Ureter (tissue), 1 donor: ENCODE measurements at regions not wholly inside any gene's neighbourhood (a gene's known extent, or its start where the extent isn't known, plus 50 kb on each side); places are given as distances from the start of the nearest gene placed in this dataset.

Experiments
- DNase-seq: peaks from one replicate; pipeline ENCODE4 v3.0.0-alpha.2; 2020; ENCODE audit warnings: low spot score
- donor health status: DM: yes; HTN: yes; CAD: no.

DNA sequence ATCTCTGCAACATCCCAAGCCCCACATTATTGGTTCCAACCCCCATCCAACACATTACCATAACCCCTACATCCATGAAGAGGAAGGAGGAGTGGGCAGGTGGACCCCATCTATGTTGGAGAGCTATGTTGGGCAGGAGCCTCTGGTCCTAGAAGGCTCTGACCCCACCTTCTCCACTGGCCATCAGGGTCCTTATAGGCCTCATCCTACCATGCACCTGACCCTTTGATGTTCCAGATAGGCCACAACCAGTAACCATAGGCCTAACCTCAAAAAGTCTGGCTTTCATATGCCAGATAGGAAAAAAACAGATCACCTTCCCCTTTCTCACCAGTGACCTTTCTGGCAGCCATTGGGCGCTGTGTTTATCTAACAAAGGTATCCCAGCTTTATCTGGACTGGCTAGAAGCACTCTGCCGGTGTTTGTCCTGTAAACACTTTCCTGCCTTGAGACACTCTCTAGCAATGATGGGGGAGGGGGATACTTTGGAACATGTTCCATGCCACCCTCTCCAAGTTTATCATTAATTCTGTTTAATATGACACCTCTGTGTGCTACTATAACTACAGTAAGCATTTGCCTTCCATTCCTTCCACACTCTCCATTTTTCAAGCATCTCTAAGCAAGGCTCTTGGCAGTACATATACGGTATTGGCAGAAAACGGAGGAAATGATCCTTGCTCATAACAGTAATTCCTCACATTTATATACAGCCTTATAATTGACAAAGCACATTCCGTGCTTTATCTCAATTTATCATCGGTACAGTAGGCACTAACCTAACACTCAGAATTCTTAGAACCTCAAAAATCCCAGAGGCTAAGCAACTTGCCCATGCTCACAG, 377.1 kb downstream of the VPS13C start:
- no peak for DNase-seq

DNA sequence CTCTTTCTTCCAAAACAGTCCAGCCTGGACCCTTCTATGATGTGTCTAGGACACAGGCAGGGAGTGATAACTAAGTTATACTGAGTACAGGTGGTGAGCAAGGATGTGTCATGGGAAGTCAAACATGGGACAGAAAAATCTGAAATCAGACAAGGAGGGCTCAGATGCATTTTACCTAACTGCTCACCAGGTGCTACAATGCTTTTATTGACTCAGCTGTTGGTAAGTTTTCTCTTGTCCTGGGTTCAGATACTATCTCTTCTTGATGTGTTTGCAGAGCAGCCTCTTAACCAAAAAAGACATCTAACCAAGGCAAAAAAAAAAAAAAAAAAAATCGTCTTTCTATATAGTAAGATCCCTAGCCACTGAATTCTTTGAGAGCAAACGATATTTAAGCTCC, 378.6 kb downstream of the VPS13C start:
- no peak for DNase-seq

DNA sequence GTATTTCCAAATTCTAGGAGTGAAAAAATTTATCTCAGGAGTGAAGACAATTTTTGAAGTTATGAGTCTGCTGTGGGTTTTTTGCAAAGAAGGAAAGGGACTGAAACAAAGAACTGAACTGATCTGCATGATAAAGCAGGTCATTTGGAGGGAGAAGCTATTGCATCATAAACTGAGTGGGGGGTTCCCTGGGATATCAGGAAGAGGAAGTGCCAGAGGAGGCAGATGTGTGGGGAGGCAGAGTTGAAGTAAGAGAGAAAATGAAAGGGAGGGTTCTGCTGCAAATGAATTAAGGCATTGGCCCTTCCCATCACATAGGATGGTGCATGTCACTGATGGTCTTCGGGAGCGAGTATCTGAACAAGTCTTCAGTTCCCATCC, 379.2 kb downstream of the VPS13C start:
- no peak for DNase-seq

DNA sequence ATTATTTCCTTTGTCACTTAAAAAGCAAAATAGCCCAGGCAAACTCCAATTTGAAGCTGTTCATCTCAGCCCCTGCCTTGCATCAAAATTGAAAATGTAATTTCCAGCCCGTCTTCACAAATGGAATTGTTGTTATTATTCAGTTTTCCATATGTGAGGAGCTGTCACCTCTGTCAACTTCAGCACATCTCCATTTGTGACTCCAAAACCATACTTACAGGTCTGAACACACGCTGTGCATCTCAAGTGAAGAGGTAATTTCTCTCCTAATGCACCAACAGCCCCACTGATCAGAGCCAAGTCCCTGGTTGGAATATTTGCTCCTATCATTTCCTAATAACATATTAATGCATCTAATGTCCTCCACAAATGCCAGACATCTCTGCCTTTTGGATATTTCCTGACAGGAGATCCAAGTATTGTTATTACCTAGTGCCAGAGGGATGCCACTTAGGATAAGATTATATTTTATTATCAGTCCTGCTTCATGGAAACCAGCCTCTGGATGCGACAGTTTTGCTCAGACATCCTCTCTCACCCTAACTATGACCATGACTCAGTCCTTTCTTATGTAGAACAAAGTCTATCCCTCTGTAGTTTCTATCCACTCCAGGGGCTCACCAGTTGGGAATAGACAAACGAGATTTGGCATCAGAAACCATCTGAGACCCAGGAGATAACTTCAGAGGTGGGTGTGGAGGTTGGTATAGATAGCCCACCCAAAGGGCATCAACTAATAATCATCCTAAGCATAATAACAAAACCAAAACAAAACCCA, 379.8 kb downstream of the VPS13C start:
- no peak for DNase-seq

DNA sequence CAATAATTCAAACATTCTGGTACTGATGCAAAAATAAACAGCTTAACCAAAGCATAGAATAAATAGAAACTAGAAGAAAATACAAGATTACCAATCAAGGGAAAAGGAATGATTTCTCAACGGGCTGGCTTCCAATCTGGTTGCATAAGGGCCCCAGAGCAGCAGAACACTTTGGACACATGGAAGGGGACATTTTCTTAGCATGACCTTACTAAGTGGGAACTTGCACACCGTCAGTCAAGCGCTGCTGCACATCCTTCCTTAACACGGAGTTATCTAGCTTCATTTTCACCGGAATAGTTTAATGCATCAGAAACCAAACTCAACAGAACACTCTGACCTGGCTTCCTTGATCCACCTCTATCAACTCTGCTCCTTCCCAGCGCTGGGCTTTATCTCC, 388.5 kb downstream of the VPS13C start:
- DNase-seq: no peak

DNA sequence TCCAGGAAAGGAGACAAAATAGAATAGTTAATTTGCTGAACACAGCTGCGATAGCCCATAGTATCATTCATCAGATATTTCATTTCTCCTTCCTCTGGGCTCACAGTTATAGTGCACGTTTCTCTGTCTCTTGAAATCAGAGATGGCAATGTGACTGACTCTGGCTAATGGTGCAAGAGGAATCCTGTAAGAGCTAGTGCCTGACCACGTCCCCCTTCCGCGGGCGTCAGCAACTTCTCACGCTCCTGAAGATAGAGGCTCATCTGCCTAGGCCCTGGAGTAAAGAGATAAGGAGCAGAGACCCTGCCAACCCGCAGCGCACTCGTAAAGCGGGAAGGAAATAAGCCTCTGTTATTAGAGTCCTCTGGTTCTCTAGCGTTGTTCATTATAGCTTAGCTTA, 391.8 kb downstream of the VPS13C start:
- DNase-seq: no peak

DNA sequence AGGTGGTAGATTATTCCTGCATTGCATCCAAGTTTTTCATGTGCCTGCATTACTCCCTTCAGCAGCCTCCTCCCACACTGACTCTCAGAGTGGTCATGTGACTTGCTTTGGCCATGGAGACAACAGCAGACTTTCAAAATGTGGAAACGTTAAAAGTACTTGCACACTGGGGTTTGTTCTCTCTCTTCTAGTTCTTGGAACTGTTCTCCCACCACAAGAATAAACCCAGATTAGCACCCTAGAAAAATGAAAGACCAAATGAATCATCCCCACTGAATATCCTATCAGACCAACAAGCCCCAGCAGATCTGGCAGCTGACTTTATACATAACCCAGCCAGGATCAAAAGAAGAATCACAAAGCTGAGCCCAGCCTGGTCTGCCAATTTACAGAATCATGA, 398.5 kb downstream of the VPS13C start:
- no peak for DNase-seq

DNA sequence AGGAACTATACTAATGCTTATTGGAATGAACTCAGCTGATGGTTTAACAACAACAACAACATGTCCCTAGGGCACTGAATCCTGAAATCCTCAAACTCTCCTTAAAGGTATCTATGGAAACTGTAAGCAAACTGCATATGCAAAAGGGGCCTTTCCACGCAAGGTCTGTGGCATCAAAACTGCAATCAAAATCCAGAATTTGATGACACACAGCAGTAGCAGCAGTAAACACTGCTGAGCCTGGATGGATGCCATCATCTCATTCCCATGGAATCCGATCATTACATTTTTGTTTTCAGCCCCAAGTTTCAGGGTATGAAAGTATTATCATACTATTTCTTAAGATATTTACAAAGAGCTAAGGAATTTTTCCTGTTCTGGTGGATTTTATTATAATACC, 399.7 kb downstream of the VPS13C start:
- no peak for DNase-seq

DNA sequence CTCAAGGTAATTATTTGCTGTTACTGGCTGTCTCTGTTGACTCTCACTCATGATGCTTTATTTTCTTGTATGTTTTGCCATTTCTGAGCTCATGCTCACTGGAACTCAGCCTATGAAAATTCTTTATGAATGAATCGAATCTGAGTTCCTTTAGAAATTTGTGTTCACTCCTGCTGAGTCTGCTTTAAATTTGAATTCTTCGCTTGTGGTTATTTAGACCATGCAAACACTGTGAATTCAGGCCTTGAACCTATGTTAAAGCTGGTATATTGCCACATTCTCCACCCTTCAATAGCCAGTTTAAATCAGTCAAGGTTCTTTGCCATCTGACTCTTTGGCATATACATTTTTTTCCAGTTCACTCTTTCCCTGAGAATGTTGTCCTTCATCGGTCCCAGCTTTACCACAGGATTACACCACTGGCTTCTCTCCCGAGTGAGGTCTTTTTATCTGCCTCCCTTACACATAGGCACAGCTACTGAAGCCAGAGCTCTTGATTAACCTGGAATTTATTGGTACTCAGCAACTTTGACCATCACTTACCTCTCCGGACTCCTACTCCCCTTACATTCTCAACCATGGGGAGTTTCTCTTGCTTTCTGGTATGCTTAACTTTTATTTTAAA, 400.6 kb downstream of the VPS13C start:
- no peak for DNase-seq

DNA sequence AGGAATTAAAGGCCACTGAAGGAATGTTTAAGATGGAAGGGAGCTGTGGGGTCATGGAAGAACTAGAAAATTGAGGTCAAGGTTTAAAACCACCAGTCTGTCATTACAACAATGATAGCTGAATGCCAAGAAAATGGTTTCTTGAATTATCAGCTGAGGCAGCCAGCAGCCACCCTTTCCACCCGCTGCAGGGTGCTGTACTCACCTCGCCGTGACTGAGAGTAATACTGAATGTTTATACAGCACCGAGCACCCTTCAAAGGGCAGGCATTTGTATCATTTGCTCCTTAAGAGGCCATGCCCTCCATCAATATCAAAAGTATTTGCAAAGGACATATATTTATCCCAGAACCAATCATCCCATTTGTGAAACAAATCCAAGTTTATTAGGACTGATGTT, 402.8 kb downstream of the VPS13C start:
- no peak for DNase-seq

DNA sequence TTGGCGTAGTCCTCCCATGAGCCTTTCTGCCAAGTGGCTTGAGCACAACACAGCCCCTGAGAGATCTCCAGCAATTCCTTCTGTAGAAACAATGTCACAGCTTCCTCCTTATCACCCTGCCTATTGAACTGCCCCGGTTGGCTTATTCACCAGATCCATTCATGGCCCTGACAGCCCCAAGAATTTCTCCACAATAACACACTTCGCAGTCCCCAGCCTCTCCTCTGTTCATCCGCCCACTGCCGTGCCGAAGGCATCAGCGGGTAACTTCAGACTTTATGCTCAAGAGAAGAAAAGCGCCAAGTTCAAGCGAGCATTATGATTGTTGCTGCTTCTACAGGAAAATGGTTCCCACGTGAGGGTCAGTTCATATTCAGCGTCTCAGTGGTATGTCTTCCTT, 403.9 kb downstream of the VPS13C start:
- DNase-seq: no peak

DNA sequence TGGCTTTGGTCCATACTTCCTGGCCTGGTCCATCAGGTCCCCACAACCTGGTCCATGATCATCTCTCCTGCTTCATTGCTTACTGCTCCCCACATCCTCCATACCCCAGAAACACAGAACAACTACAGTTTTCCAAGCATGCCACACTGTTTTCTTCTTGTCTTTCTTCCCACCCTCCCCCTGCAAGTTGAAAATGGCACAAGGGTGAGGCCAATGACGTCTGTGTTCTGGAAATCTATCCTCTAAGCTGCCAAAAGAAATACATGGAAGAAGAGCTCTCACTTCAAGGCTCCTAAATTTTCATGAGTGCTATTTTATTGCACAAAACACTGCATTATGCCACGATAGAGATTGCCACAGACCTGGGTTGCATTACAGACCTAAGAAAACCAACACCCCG, 404.4 kb downstream of the VPS13C start:
- DNase-seq: no peak

DNA sequence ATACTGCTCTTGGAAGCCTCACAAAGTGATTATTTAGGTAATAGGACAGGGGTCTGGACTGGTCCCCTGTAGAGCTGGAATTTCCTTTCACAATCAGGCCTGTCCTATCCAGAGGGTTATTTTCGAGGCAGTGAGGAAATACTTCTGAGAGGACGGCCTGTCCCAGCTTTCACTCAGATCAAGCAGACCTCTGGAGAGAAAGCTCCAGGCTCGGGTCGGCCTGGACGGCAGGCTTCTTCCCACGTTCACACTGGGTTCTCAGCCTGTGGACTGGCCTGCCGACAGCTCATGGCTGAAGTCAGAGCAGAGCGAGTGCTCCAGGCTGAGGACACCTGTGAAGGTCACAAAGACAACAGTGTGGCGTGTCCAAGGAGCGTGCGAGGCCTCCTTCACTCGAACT, 405.3 kb downstream of the VPS13C start:
- DNase-seq: peak; percentile 55

DNA sequence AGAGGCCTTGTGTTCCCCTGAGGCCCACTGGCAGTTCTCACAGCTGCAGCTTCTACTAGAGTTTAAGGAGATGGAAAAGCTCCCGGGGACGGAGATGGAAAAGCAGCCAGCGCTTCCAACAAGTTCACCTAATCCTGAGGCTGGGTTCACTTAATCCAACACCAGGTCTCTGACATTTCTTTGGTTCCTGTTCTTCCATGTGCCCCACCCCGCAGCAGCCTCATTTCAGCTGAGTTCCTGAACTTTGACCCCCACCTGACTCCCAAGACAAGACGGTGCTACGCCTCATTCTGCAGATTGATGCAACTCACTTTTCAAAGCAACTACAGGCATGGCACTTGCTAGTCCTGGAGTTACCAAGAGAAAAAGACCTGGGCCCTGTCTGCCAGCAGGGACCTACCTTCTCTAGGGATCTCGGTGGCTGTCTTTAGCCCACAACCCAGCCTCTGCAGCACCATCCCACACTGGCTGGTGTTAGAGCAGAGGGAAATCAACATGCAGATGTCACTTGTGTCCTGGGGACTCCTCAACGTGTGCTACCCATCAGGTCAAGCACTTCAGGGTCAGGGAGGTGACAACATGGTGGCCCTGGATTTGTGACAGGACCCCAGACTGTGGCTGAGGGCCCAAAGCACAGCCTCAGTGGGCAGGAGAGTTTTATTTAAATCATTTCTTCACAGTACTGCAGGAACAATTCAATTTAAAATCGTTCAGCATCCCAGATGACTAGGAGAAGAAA, 406.1 kb downstream of the VPS13C start:
- no peak for DNase-seq

DNA sequence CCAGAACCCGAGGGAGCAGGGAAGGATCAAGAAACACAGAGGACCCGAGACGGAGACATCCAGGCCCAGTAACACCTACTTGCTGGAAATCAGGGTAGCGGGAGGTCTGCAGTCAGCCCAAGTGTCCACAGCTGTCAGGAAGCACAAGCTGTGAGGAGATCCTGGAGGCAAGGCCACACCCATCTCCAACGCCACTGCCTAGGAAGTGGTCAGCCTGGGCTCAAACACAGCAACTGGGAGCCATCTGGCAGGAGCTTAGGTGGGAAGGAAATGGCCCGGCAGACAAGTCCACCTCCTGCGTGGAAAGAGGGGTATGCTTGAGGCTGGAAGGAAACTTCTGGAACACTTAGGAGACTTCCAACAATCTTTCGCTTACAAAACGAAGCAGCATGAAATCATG, 407.1 kb downstream of the VPS13C start:
- DNase-seq: no peak

DNA sequence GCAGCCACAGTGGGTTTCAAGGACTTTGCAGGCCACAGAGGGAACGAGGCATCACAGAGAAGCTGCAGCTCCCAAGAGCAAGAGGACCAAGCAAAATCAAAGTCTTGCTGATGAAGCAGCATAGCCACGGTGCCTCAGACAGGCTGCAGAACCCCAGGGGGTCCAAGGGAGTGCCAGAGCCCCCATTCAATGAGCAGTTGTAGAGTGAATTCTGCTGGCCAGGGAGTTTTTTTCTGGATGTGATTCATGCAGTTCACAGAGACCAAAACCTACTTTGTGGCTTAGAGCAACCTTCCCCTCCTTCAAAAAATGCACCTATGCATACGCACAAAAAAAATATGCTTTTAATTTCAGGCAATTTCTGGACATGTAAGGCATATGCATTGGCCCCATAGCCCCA, 409.0 kb downstream of the VPS13C start:
- DNase-seq: no peak

DNA sequence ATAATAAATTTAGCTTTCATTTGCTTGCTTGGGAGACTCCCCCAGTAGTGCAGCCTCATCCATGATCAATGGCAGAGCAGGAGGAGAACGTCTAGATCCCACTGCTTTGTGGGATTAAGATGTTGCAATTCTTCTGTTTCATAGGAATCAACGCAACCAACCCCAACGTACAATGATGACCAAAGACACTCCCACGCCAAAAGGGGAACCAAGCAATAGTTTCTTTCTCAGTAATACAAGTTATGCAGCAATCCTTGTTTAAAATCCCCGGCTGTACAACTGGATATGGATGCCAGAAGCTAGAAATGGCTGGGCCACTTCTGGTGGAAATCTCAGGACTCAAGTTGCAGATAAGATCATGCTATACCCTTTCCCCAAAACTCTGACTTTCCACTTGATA, 411.2 kb downstream of the VPS13C start:
- DNase-seq: no peak

DNA sequence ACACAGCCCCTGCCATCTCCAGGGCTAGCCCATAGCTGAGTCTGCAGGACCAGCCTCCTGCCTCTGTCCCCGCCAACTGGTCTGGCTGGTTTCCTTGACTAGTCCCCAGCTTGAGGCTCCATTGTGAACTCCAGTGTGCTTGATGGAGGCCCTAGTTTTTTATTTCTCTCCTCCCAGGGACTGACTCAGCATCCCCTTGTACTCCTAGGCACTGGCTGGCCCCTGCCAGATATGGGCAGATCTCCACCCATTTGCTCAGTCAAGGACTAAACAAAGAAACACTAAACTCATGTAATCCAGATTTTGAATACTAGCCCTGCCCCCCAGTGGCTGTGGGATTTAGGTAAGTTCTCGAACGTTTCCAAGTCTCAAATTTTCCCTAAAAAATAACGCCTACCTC, 415.4 kb upstream of the RORA start:
- DNase-seq: no peak

DNA sequence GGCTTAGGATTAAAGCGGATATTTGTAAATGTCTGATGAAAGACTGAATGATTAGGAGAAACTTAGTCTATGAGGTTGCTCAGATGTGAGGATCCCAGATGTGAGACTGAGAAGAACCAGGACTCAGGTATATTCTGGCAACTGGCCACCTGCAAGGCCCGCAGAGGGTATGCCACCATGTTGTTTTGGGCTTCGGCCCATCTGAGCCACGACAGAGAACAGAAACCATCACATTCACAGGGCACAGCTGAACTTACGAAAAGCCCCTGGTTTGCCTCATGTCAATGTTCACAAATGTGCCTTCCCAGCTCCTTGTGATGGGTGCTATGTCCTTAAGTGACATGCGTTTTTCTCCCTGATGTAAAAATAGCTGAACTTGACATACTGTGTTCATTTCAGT, 412.5 kb upstream of the RORA start:
- no peak for DNase-seq

DNA sequence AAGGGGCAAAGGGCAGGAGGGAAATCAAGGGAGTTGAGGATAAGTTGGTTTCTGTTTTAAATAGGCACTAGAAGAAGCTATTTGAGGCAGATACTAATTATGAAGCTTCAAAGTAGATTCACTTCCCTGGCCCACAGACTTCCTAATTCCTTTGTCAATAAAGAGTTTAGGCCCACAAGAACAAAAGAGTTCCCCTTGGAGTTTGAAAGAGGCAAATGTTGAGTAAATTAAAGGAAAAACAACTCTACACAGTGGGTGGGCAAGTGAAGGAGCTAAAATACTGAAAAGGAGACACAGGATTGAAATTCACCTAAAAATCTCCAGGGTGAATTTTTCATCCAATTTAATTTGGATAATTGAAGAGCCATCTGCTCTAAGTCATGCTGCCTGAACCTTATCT, 411.7 kb upstream of the RORA start:
- no peak for DNase-seq

DNA sequence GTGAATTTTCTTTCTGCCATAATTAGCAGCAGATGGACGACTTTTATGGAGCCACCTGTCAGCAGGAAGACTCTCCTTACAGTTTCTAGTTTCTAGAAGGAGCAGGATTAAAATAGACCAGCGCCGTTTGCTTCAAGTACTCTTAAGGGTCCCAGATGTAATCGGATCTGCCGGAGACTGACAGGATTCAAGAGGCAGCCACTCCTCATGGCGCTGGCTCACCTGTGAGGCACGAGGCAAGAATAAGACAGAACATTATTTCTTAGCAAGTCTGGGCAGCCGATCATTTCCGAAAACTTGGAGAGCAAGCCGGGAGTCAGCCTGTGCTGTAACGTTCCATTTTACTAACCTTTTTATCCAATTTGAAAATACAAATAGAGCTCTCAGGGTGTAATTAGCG, 410.4 kb upstream of the RORA start:
- no peak for DNase-seq

DNA sequence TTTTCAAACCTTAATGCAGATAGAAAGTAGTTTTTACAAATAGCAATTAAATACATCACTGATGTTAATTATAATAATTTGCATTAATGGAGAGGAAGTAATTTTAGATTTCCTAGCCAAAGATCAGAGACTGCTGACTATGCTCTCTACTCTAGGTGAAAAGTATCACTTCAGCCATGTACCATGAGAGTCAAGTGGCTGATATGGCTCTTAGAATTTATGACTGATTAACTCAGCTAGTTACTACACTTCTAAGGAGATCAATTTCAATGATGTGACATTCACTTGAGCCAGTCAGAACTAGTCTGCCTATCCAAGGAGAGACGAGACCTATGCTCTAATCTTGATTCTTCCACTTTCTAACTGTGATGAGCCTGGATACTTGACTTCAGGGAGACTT, 405.7 kb upstream of the RORA start:
- no peak for DNase-seq
